Lung (tissue), 11 donors: ENCODE measurements at regions not wholly inside any gene's neighbourhood (a gene's known extent, or its start where the extent isn't known, plus 50 kb on each side); places are given as distances from the start of the nearest gene placed in this dataset.

ENCODE experiments used
- ATAC-seq: fragments of 200-7000 bp; cut with Tn5 transposase; one replicate; pipeline ENCODE4 v1.9.1; 2020; ENCODE audit warnings: moderate number of reproducible peaks; ENCODE audit not compliant: insufficient read depth, low FRiP score
- DNase-seq, 3 donors: peaks; one replicate each; pipeline ENCODE4 v3.0.0-alpha.2; 2013 to 2017
- H3K27ac ChIP-seq, 2 donors: one replicate each; pipeline ENCODE4 v1.5.1; 2013; ENCODE audit warnings: mild to moderate bottlenecking in 2 of 2, moderate library complexity in 2 of 2, control low read depth in 1 of 2, inconsistent platforms in 1 of 2, low read depth in 1 of 2, low read length in 1 of 2
- H3K27me3 ChIP-seq, 3 donors: one replicate each; pipeline ENCODE4 v1.5.1; 2013; ENCODE audit warnings: low read length in 2 of 3; ENCODE audit not compliant: control insufficient read depth in 3 of 3, insufficient read depth in 3 of 3
- H3K36me3 ChIP-seq, 4 donors: one replicate each; pipeline ENCODE4 v1.5.1; 2013; ENCODE audit warnings: low read length in 4 of 4, mild to moderate bottlenecking in 1 of 4, moderate library complexity in 1 of 4; ENCODE audit not compliant: control insufficient read depth in 4 of 4, insufficient read depth in 4 of 4
- H3K4me1 ChIP-seq, 5 donors: one replicate each; pipeline ENCODE4 v1.5.1; 2013; ENCODE audit warnings: low read length in 5 of 5, mild to moderate bottlenecking in 2 of 5, moderate library complexity in 1 of 5; ENCODE audit not compliant: control insufficient read depth in 5 of 5, insufficient read depth in 5 of 5
- H3K4me3 ChIP-seq: one replicate; pipeline ENCODE4 v1.5.1; 2013; ENCODE audit warnings: mild to moderate bottlenecking, control low read depth, moderate library complexity
- H3K9ac ChIP-seq, 2 donors: one replicate each; pipeline ENCODE4 v1.5.1; 2013; ENCODE audit warnings: low read length in 2 of 2, control low read depth in 1 of 2; ENCODE audit not compliant: insufficient read depth in 1 of 2
- H3K9me3 ChIP-seq, 4 donors: one replicate each; pipeline ENCODE4 v1.5.1; 2013; ENCODE audit warnings: low read length in 3 of 4, mild to moderate bottlenecking in 1 of 4, moderate library complexity in 1 of 4; ENCODE audit not compliant: control insufficient read depth in 4 of 4, insufficient read depth in 3 of 4
- WGBS, 2 donors: extraction: QIAGEN DNeasy Blood & Tissue Kit; methylation state at CpG; one replicate each; pipeline ENCODE4 v1.1.7; 2013; 5-methylcytosine and 5-hydroxymethylcytosine counted together
- TF ChIP-seq, protein P1 (sequence below): IDR thresholded peaks from 2 replicates; pipeline ENCODE4 v1.5.1; 2012; ENCODE audit warnings: mild to moderate bottlenecking; ENCODE audit errors: control extremely low read depth, extremely low read depth
- donor health status: control.
- donor health status: control.
- donor health status: Bipolar disorder and iron deficiency.
- donor health status: healthy.
- donor health status: DM: yes; HTN: yes; CAD: no.

- DNase-seq (no peak), ATAC-seq (no peak)
- no peak overlapping the region for H3K27ac ChIP-seq
- no peaks in the 10 kb centered on the region for H3K36me3 ChIP-seq
- no peaks in the 10 kb centered on the region for H3K27me3 ChIP-seq
- 80 to 81% methylated on average over 9 of the region's 9 CpGs for WGBS, 2 donors
- no peaks in the 10 kb centered on the region for H3K9me3 ChIP-seq
- H3K4me1 ChIP-seq = peaks cover 0 to 4% (median 0%) of the 10 kb centered on the region in 5 donors
- no peak overlapping the region for H3K4me3 ChIP-seq
- H3K9ac ChIP-seq = no peak overlapping the region
- TF ChIP-seq, protein P1, sequence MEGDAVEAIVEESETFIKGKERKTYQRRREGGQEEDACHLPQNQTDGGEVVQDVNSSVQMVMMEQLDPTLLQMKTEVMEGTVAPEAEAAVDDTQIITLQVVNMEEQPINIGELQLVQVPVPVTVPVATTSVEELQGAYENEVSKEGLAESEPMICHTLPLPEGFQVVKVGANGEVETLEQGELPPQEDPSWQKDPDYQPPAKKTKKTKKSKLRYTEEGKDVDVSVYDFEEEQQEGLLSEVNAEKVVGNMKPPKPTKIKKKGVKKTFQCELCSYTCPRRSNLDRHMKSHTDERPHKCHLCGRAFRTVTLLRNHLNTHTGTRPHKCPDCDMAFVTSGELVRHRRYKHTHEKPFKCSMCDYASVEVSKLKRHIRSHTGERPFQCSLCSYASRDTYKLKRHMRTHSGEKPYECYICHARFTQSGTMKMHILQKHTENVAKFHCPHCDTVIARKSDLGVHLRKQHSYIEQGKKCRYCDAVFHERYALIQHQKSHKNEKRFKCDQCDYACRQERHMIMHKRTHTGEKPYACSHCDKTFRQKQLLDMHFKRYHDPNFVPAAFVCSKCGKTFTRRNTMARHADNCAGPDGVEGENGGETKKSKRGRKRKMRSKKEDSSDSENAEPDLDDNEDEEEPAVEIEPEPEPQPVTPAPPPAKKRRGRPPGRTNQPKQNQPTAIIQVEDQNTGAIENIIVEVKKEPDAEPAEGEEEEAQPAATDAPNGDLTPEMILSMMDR = no peak
These were observed 87.9 kb upstream of the TRIO start for GRCh38 chr5:14054965-14055963.

DNA sequence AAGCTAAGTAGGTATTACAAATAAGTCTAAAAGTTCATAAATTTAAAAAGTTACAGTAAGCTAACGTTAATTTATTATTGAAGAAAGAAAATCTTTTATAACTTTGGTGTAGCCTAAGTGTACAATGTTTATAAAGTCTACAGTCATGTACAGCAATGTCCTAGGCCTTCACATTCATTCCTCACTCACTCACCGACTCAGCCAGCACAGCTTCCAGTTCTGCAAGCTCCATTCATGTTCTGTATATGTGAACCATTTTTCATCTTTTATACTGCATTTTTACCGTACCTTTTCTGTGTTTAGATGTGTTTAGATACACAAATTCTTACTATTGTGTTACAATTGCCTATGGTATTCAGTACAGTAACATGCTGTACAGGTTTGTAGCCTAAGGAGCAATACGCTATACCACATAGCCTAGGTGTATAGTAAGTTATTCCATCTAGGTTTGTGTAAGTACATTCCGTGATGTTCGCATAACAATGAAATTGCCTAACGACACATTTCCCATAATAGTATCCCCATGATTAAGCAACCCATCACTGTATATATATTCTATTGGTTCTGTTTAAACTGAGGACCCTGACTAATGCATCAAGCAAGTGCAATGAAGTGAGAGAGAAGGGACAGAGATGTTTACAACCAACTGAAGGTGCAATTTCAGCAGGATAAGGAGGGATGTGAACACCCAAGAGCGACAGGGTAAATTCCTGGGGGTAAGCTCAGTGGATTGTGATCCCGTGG, 88.9 kb upstream of the TRIO start:
- H3K36me3 ChIP-seq = no peaks in the 10 kb centered on the region
- WGBS, 2 donors = 86 to 87% methylated on average over 9 of the region's 9 CpGs
- no peak overlapping the region for H3K9ac ChIP-seq

GRCh38 chr5:14050821-14051220, 92.3 kb upstream of the TRIO start:
- Histone ChIP-seq H3K9ac (no peak overlapping the region), H3K36me3 (no peaks in the 10 kb centered on the region), H3K27me3 (no peaks in the 10 kb centered on the region), H3K4me1 (peaks cover 0 to 2% (median 0%) of the 10 kb centered on the region in 5 donors), H3K27ac (no peak overlapping the region), H3K9me3 (peaks cover 0 to 8% (median 0%) of the 10 kb centered on the region in 4 donors), H3K4me3 (no peak overlapping the region)
- ATAC-seq = no peak
- DNase-seq = no peak
- TF ChIP-seq, protein P1 = no peak
- 50 to 52% methylated on average over 4 of the region's 4 CpGs for WGBS, 2 donors

More for the DNA sequence above, 88.9 kb upstream of the TRIO start:
- TF ChIP-seq, protein P1 = no peak
- Histone ChIP-seq H3K4me3 (no peak overlapping the region), H3K9me3 (peaks cover 0 to 4% (median 0%) of the 10 kb centered on the region in 4 donors), H3K27me3 (no peaks in the 10 kb centered on the region), H3K27ac (no peak overlapping the region), H3K4me1 (peaks cover 0 to 4% (median 0%) of the 10 kb centered on the region in 5 donors)
- ATAC-seq (no peak), DNase-seq (no peak)
